Activated T-cell treated with anti-CD3 and anti-CD28 coated beads, Interleukin-2, amount 50 U/mL, for 4 hours (primary cell): ENCODE measurements at regions not wholly inside any gene's neighbourhood (a gene's known extent, or its start where the extent isn't known, plus 50 kb on each side); places are given as distances from the start of the nearest gene placed in this dataset.

Experiments
- ATAC-seq, 2 donors: fragments of 200-7000 bp; cut with Tn5 transposase; one replicate each; pipeline ENCODE4 v1.10.0; 2021
- DNase-seq: peaks from one replicate; pipeline ENCODE4 v3.0.0-alpha.2; 2020
- H3K27me3 Mint-ChIP-seq: one replicate; pipeline ENCODE4 v1.8.0; 2021; ENCODE audit warnings: low read depth, mixed read lengths
- H3K36me3 Mint-ChIP-seq: one replicate; pipeline ENCODE4 v1.8.0; 2022; ENCODE audit warnings: mixed read lengths; ENCODE audit not compliant: insufficient read depth
- H3K4me1 Mint-ChIP-seq: one replicate; pipeline ENCODE4 v1.8.0; 2021; ENCODE audit warnings: low read depth, mixed read lengths
- H3K4me3 Mint-ChIP-seq: one replicate; pipeline ENCODE4 v1.8.0; 2021; ENCODE audit warnings: mild to moderate bottlenecking, moderate library complexity, mixed read lengths
- H3K9me3 Mint-ChIP-seq: one replicate; pipeline ENCODE4 v1.8.0; 2021; ENCODE audit warnings: mixed read lengths

DNA sequence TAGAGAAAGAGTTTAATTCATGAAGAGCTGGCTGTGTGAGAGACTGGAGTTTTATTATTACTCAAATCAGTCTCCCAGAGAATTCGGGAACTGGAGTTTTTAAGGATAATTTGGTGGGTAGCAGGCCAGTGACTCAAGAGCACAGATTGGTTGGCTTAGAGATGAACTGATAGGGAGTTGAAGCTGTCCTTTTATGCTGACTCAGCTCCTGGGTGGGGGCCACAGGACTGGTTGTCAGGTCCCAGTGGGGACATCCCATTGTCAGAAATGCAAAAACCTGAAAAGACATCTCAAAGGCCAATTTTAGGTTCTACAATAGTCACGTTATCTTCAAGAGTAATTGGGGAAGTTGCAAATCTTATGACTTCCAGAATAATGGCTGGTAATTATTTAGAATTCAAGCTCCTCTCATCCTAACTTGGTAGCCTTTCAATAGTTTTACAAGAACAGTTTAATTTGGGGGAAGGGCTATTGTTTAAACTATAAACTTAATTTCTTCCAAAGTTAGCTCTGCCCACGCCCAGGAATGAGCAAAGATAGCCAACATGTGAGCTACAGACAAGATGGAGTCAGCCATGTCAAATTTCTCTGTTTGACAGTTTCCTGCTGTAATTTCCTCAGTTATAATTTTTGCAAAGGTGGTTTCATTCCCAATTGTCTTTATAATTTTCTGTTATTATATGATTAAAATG, 149.4 kb upstream of the SLC39A10 start:
- H3K9me3 Mint-ChIP-seq = peaks cover 9% of the 10 kb centered on the region
- no peak for DNase-seq
- no peak overlapping the region for H3K4me3 Mint-ChIP-seq

DNA sequence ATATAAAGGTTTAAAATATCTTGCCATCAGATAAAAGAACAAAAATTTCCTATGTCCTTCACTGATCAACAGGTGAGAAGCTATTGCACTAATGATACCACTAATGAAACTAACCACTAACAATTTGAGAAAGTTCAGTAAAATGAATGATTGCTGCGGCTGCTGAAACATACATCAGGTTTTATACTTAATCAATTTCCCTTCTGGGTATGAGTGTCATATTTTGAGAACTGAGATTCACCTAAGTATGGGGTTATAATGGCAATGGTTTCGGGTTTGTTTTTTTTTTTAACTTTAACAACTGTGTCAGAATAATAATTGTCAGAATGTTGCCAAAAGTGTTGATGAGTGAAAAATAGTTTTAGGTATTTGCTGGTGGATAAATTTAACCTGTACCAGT, 151.3 kb upstream of the SLC39A10 start:
- H3K4me3 Mint-ChIP-seq = no peak overlapping the region
- no peaks in the 10 kb centered on the region for H3K27me3 Mint-ChIP-seq
- DNase-seq = no peak
- peaks cover 7% of the 10 kb centered on the region for H3K4me1 Mint-ChIP-seq
- H3K36me3 Mint-ChIP-seq = no peaks in the 10 kb centered on the region
- H3K9me3 Mint-ChIP-seq = peaks cover 9% of the 10 kb centered on the region
- no peak for ATAC-seq

More for the DNA sequence above, 149.4 kb upstream of the SLC39A10 start:
- no peaks in the 10 kb centered on the region for H3K36me3 Mint-ChIP-seq
- peaks cover 7% of the 10 kb centered on the region for H3K4me1 Mint-ChIP-seq
- ATAC-seq = no peak
- H3K27me3 Mint-ChIP-seq = no peaks in the 10 kb centered on the region

DNA sequence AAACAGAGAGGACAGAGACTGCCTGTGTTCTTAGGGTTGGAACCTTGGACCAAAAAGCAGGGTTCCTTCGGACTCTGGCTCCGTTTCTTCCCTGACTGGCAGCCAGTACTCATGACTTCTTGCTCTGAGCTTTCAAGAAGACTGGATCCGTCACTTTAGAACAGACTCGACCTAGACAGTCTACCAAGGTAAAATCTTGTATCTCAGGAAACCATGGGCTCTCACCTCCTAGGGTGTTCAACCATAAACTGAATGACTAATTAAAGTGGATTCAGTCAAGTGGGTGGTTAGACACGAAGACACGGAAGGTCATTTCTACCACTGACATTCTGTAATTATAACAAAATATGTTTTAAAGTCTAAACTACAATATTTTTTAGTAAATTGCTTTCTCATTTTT, 153.8 kb upstream of the SLC39A10 start:
- Mint-ChIP-seq H3K9me3 (peaks cover 6% of the 10 kb centered on the region), H3K4me3 (no peak overlapping the region), H3K4me1 (peaks cover 16% of the 10 kb centered on the region), H3K27me3 (no peaks in the 10 kb centered on the region), H3K36me3 (no peaks in the 10 kb centered on the region)
- DNase-seq (no peak), ATAC-seq (peak in 1 of 2 donors; percentile 43)

- Mint-ChIP-seq H3K27me3 (no peaks in the 10 kb centered on the region), H3K9me3 (peaks cover under 1% of the 10 kb centered on the region), H3K4me3 (no peak overlapping the region), H3K36me3 (no peaks in the 10 kb centered on the region), H3K4me1 (peaks cover 24% of the 10 kb centered on the region)
- ATAC-seq (no peak), DNase-seq (no peak)
Measured at GRCh38 chr2:195501746-195502145, 155.3 kb upstream of the SLC39A10 start.

- H3K27me3 Mint-ChIP-seq = no peaks in the 10 kb centered on the region
- DNase-seq = no peak
- no peak overlapping the region for H3K4me3 Mint-ChIP-seq
- H3K9me3 Mint-ChIP-seq = no peaks in the 10 kb centered on the region
- peaks cover 27% of the 10 kb centered on the region for H3K4me1 Mint-ChIP-seq
- ATAC-seq = no peak
- no peaks in the 10 kb centered on the region for H3K36me3 Mint-ChIP-seq
Measured at GRCh38 chr2:195500879-195501278, 156.1 kb upstream of the SLC39A10 start.

- Mint-ChIP-seq H3K36me3 (no peaks in the 10 kb centered on the region), H3K4me3 (no peak overlapping the region), H3K4me1 (peaks cover 30% of the 10 kb centered on the region), H3K27me3 (no peaks in the 10 kb centered on the region), H3K9me3 (no peaks in the 10 kb centered on the region)
- DNase-seq = no peak
- no peak for ATAC-seq
Measured at GRCh38 chr2:195498839-195499490, 158.1 kb upstream of the SLC39A10 start.

GRCh38 chr2:195498176-195498575, 158.8 kb upstream of the SLC39A10 start:
- ATAC-seq (peak in 1 of 2 donors; percentile 41), DNase-seq (peak; percentile 63)
- H3K4me1 Mint-ChIP-seq = peaks cover 31% of the 10 kb centered on the region
- H3K27me3 Mint-ChIP-seq = no peaks in the 10 kb centered on the region
- no peak overlapping the region for H3K4me3 Mint-ChIP-seq
- H3K36me3 Mint-ChIP-seq = no peaks in the 10 kb centered on the region
- H3K9me3 Mint-ChIP-seq = no peaks in the 10 kb centered on the region

- no peak for ATAC-seq
- no peaks in the 10 kb centered on the region for H3K27me3 Mint-ChIP-seq
- DNase-seq = no peak
- H3K4me3 Mint-ChIP-seq = no peak overlapping the region
- H3K4me1 Mint-ChIP-seq = peaks cover 31% of the 10 kb centered on the region
- no peaks in the 10 kb centered on the region for H3K9me3 Mint-ChIP-seq
- H3K36me3 Mint-ChIP-seq = no peaks in the 10 kb centered on the region
Measured at GRCh38 chr2:195496991-195497390, 160.0 kb upstream of the SLC39A10 start.

DNA sequence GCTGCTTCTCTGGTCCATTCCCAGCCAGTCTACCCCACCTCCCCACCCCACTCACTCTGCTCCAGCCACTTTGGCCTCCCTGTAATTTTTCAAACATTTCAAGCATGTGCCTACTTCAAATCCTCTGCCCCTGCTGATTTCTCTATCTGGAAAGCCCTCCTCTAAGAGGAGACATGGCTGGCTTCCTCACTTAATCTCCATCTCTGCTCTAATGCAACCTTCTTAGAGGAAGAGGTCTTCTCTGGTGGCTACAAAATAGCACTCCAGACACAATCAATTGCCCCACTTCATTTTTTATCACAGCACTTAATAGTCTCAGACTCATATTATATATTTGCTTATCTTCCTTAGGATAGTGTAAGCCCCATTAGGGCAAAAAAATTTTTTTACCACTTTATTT, 161.1 kb upstream of the SLC39A10 start:
- DNase-seq (no peak), ATAC-seq (no peak)
- no peak overlapping the region for H3K4me3 Mint-ChIP-seq
- peaks cover 31% of the 10 kb centered on the region for H3K4me1 Mint-ChIP-seq
- H3K27me3 Mint-ChIP-seq = no peaks in the 10 kb centered on the region
- no peaks in the 10 kb centered on the region for H3K36me3 Mint-ChIP-seq
- H3K9me3 Mint-ChIP-seq = no peaks in the 10 kb centered on the region

- H3K36me3 Mint-ChIP-seq = no peaks in the 10 kb centered on the region
- H3K4me3 Mint-ChIP-seq = no peak overlapping the region
- DNase-seq (no peak), ATAC-seq (no peak)
- H3K27me3 Mint-ChIP-seq = no peaks in the 10 kb centered on the region
- H3K9me3 Mint-ChIP-seq = no peaks in the 10 kb centered on the region
- peaks cover 27% of the 10 kb centered on the region for H3K4me1 Mint-ChIP-seq
Measured at GRCh38 chr2:195495351-195495750, 161.7 kb upstream of the SLC39A10 start.

DNA sequence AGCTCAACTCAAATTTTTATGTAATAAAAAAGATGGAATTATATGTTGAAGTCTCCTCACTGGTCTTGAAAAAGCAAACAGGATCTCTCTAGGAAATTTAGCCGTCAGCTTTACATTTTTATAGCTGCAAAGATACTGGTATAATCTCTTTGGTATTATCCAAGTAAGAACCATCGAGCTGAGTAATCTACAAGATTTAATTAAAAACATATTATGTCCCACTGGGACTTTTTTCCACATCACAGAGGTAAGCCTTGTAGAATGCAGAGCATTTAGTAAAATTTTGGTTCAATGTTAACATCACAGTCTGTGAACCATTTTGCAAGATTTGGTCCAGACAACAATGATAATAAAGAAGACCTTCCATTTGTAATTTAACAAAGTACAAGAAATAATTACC, 162.6 kb upstream of the SLC39A10 start:
- Mint-ChIP-seq H3K4me3 (no peak overlapping the region), H3K36me3 (no peaks in the 10 kb centered on the region), H3K9me3 (no peaks in the 10 kb centered on the region), H3K27me3 (no peaks in the 10 kb centered on the region), H3K4me1 (peaks cover 24% of the 10 kb centered on the region)
- DNase-seq (no peak), ATAC-seq (no peak)

DNA sequence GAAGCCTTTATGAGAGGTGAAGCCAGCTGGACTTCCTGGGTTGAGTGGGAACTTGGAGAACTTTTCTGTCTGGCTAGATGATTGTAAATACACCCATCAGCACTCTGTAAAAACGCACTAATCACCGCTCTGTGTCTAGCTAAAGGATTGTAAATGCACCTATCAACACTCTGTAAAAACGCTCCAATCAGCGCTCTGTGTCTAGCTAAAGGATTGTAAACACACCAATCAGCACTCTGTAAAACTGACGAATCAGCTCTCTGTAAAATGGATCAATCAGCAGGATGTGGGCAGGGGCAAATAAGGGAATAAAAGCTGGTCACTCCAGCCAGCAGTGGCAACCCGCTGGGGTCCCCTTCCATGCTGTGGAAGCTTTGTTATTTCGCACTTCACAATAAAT, 163.6 kb upstream of the SLC39A10 start:
- Mint-ChIP-seq H3K36me3 (no peaks in the 10 kb centered on the region), H3K9me3 (no peaks in the 10 kb centered on the region), H3K27me3 (no peaks in the 10 kb centered on the region), H3K4me3 (no peak overlapping the region), H3K4me1 (peaks cover 22% of the 10 kb centered on the region)
- DNase-seq = no peak
- no peak for ATAC-seq

DNA sequence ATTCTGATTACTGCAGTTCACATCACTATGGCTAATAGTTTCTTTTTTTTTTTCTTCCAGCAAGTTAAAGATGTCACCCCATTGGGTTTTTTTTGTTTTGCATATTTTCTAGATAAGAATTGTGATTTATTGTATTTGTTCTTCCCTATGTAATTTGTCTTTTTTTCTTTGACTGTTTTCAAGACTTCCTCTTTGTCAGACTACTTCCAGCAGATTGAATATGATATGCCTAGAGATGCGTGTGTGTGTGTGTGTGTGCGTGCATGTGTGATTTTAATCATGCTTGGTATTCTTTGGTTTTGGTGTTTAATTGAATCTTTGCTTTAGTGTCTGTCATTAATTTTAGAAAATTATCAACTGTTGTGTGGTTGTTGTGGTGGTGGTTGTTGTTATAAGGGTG, 166.7 kb upstream of the SLC39A10 start:
- DNase-seq (no peak), ATAC-seq (no peak)
- Mint-ChIP-seq H3K36me3 (no peaks in the 10 kb centered on the region), H3K9me3 (no peaks in the 10 kb centered on the region), H3K4me1 (peaks cover 27% of the 10 kb centered on the region), H3K4me3 (no peak overlapping the region), H3K27me3 (no peaks in the 10 kb centered on the region)

DNA sequence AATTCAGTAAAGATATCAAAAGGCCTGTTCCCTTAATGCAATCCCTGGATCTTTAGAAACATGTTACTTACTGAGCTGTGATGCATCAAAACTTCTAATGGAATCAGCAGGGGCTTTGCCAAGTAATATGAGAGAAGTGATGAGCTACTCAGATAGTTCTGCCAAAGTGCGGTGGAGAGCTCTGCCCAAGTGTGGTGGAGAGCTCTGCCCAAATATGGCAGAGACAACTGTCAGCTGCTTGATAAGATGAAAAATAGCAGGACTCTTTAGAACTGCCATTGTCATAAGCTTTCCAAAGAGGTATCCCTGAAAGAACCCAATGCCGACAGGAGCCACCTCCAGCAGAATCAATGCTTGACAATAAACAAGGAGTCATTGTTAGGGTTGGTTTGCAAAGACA, 167.9 kb upstream of the SLC39A10 start:
- Mint-ChIP-seq H3K9me3 (no peaks in the 10 kb centered on the region), H3K4me3 (no peak overlapping the region), H3K4me1 (peaks cover 25% of the 10 kb centered on the region), H3K27me3 (no peaks in the 10 kb centered on the region), H3K36me3 (no peaks in the 10 kb centered on the region)
- DNase-seq (no peak), ATAC-seq (no peak)

DNA sequence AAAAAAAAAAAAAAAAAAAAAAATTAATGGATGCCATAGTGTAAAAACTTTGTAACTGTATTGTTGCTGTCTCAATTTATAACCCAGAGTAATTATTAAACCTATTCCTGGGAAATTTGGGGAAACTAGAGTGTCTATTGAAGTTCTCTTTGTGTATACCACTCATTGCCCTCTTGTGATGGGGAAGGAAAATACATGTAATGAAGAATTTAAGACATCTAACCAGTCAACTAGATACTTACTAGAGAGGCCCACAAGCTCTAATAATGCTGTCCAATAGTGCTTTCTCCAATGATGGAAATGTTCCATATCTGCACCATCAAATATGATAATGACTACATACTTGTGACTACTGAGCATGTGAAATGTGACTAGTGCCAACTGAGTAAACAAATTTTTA, 168.5 kb upstream of the SLC39A10 start:
- Mint-ChIP-seq H3K4me1 (peaks cover 25% of the 10 kb centered on the region), H3K27me3 (no peaks in the 10 kb centered on the region), H3K9me3 (no peaks in the 10 kb centered on the region), H3K4me3 (no peak overlapping the region), H3K36me3 (no peaks in the 10 kb centered on the region)
- ATAC-seq (no peak), DNase-seq (no peak)
